Osteocyte (in vitro differentiated cells): ENCODE measurements at regions not wholly inside any gene's neighbourhood (a gene's known extent, or its start where the extent isn't known, plus 50 kb on each side); places are given as distances from the start of the nearest gene placed in this dataset.

ENCODE experiments used
- DNase-seq: peaks from one replicate; pipeline ENCODE4 v3.0.0; 2021; ENCODE audit warnings: mixed read lengths; ENCODE audit not compliant: unreplicated experiment; ENCODE audit errors: extremely low spot score
- H3K27ac Mint-ChIP-seq: one replicate; pipeline ENCODE4 v1.8.0; 2021; ENCODE audit warnings: mild to moderate bottlenecking, mixed read lengths; ENCODE audit not compliant: unreplicated experiment
- H3K27me3 Mint-ChIP-seq: one replicate; pipeline ENCODE4 v1.8.0; 2021; ENCODE audit warnings: mixed read lengths; ENCODE audit not compliant: unreplicated experiment
- H3K36me3 Mint-ChIP-seq: one replicate; pipeline ENCODE4 v1.8.0; 2021; ENCODE audit warnings: mixed read lengths; ENCODE audit not compliant: unreplicated experiment
- H3K4me1 Mint-ChIP-seq: one replicate; pipeline ENCODE4 v1.8.0; 2021; ENCODE audit warnings: mixed read lengths; ENCODE audit not compliant: unreplicated experiment
- H3K4me3 Mint-ChIP-seq: one replicate; pipeline ENCODE4 v1.8.0; 2021; ENCODE audit warnings: mild to moderate bottlenecking, moderate library complexity, mixed read lengths; ENCODE audit not compliant: unreplicated experiment
- H3K9me3 Mint-ChIP-seq: one replicate; pipeline ENCODE4 v1.8.0; 2021; ENCODE audit warnings: mixed read lengths; ENCODE audit not compliant: unreplicated experiment
- CTCF ChIP-seq: fragments of 200-600 bp; sonication (generic); IDR thresholded peaks from 2 replicates; pipeline ENCODE4 v1.5.0; 2021; ENCODE audit warnings: antibody characterized with exemption, mild to moderate bottlenecking, moderate library complexity

- H3K9me3 Mint-ChIP-seq = no peaks in the 10 kb centered on the region
- peaks cover 4% of the 10 kb centered on the region for H3K4me1 Mint-ChIP-seq
- no peaks in the 10 kb centered on the region for H3K36me3 Mint-ChIP-seq
Observed at GRCh38 chr3:139202226-139202958, 141.4 kb upstream of the MRPS22 start.

GRCh38 chr3:139202959-139203349 is 140.9 kb upstream of the MRPS22 start:
- no peak for TF ChIP-seq CTCF
- DNase-seq = no peak
- H3K4me1 Mint-ChIP-seq = peaks cover 4% of the 10 kb centered on the region

More at GRCh38 chr3:139202226-139202958, 141.4 kb upstream of the MRPS22 start:
- DNase-seq = no peak
- no peak overlapping the region for H3K27ac Mint-ChIP-seq
- H3K4me3 Mint-ChIP-seq = no peak overlapping the region
- H3K27me3 Mint-ChIP-seq = no peaks in the 10 kb centered on the region
- TF ChIP-seq CTCF = no peak

GRCh38 chr3:139203752-139204151 is 140.1 kb upstream of the MRPS22 start:
- Mint-ChIP-seq H3K36me3 (no peaks in the 10 kb centered on the region), H3K27ac (no peak overlapping the region), H3K4me3 (no peak overlapping the region), H3K27me3 (peaks cover 5% of the 10 kb centered on the region), H3K9me3 (no peaks in the 10 kb centered on the region), H3K4me1 (peaks cover 4% of the 10 kb centered on the region)
- no peak for DNase-seq
- no peak for TF ChIP-seq CTCF

More at GRCh38 chr3:139202959-139203349, 140.9 kb upstream of the MRPS22 start:
- Mint-ChIP-seq H3K36me3 (no peaks in the 10 kb centered on the region), H3K4me3 (no peak overlapping the region), H3K27me3 (peaks cover 3% of the 10 kb centered on the region), H3K9me3 (no peaks in the 10 kb centered on the region), H3K27ac (no peak overlapping the region)

- no peak for DNase-seq
- H3K4me1 Mint-ChIP-seq = peaks cover 4% of the 10 kb centered on the region
Observed at GRCh38 chr3:139204728-139205127, 139.1 kb upstream of the MRPS22 start.

More at GRCh38 chr3:139204728-139205127, 139.1 kb upstream of the MRPS22 start:
- no peaks in the 10 kb centered on the region for H3K36me3 Mint-ChIP-seq
- no peak for TF ChIP-seq CTCF
- H3K9me3 Mint-ChIP-seq = no peaks in the 10 kb centered on the region
- H3K4me3 Mint-ChIP-seq = no peak overlapping the region
- no peak overlapping the region for H3K27ac Mint-ChIP-seq
- H3K27me3 Mint-ChIP-seq = peaks cover 12% of the 10 kb centered on the region
